WTC11 (cell line): ENCODE measurements at regions not wholly inside any gene's neighbourhood (a gene's known extent, or its start where the extent isn't known, plus 50 kb on each side); places are given as distances from the start of the nearest gene placed in this dataset.

ENCODE experiments used
- ATAC-seq: fragments of 200-7000 bp; cut with Tn5 transposase; 2 replicates; pipeline ENCODE4 v1.10.0; 2021; ENCODE audit warnings: mild to moderate bottlenecking, moderate library complexity
- CTCF ChIA-PET: fragments of 300-600 bp; sonication (Branson Sonifier 250); formaldehyde crosslinking; loops from one replicate; lab custom pipeline; 2021; ENCODE audit warnings: antibody characterized with exemption; lab: Charles Lee
- POLR2A ChIA-PET: fragments of 350-600 bp; sonication (Branson Sonifier 250); formaldehyde crosslinking; loops from one replicate; lab custom pipeline; 2021; ENCODE audit warnings: antibody characterized with exemption; lab: Charles Lee
- DNase-seq: peaks from one replicate; pipeline ENCODE4 v3.0.0; 2021; ENCODE audit warnings: low spot score
- H3K27ac Mint-ChIP-seq: 2 replicates; pipeline ENCODE4 v1.8.0; 2021; ENCODE audit warnings: mixed read lengths
- H3K27me3 Mint-ChIP-seq: 2 replicates; pipeline ENCODE4 v1.8.0; 2021; ENCODE audit warnings: low read depth, mild to moderate bottlenecking, moderate library complexity, mixed read lengths
- H3K36me3 Mint-ChIP-seq: 2 replicates; pipeline ENCODE4 v1.8.0; 2021; ENCODE audit warnings: mixed read lengths
- H3K4me1 Mint-ChIP-seq: 2 replicates; pipeline ENCODE4 v1.8.0; 2022; ENCODE audit warnings: mixed read lengths
- H3K4me3 Mint-ChIP-seq: 2 replicates; pipeline ENCODE4 v1.8.0; 2021; ENCODE audit warnings: mild to moderate bottlenecking, moderate library complexity, mixed read lengths
- H3K9me3 Mint-ChIP-seq: 2 replicates; pipeline ENCODE4 v1.8.0; 2021; ENCODE audit warnings: mixed read lengths
- ATF2 ChIP-seq: sonication (generic); formaldehyde crosslinking; IDR thresholded peaks from 2 replicates; pipeline ENCODE4 v1.8.1; 2022; ENCODE audit warnings: low read depth, missing genetic modification reagents, borderline replicate concordance
- CDX4 ChIP-seq: fragments of 250-450 bp; sonication (Bioruptor Pico); IDR thresholded peaks from 2 replicates; pipeline ENCODE4 v1.9.0; 2021; ENCODE audit warnings: moderate library complexity, mild to moderate bottlenecking, inconsistent platforms, borderline replicate concordance
- CTCF ChIP-seq: fragments of 200-600 bp; IDR thresholded peaks from 2 replicates; pipeline ENCODE4 v1.8.0; 2022; ENCODE audit warnings: antibody characterized with exemption
- E2F5 ChIP-seq: sonication (generic); formaldehyde crosslinking; IDR thresholded peaks from 2 replicates; pipeline ENCODE4 v1.8.1; 2022; ENCODE audit warnings: mild to moderate bottlenecking, moderate library complexity, missing genetic modification reagents
- FOXP4 ChIP-seq: sonication (generic); formaldehyde crosslinking; IDR thresholded peaks from 2 replicates; pipeline ENCODE4 v1.8.0; 2022; ENCODE audit warnings: mild to moderate bottlenecking, missing genetic modification reagents
- IRF1 ChIP-seq: sonication (generic); formaldehyde crosslinking; IDR thresholded peaks from 2 replicates; pipeline ENCODE4 v1.8.0; 2023; ENCODE audit warnings: missing genetic modification reagents
- NFATC4 ChIP-seq: fragments of 250-450 bp; sonication (Bioruptor Pico); IDR thresholded peaks from 2 replicates; pipeline ENCODE4 v1.9.0; 2021; ENCODE audit warnings: mild to moderate bottlenecking
- NR1H2 ChIP-seq: sonication (generic); formaldehyde crosslinking; IDR thresholded peaks from 2 replicates; pipeline ENCODE4 v1.9.0; 2021; ENCODE audit warnings: mild to moderate bottlenecking, moderate library complexity, missing genetic modification reagents
- NR2C2 ChIP-seq: sonication (generic); formaldehyde crosslinking; IDR thresholded peaks from 2 replicates; pipeline ENCODE4 v1.8.0; 2022; ENCODE audit warnings: mild to moderate bottlenecking, missing genetic modification reagents
- OVOL2 ChIP-seq: fragments of 250-450 bp; sonication (Bioruptor Pico); IDR thresholded peaks from 2 replicates; pipeline ENCODE4 v1.9.0; 2021; ENCODE audit warnings: mild to moderate bottlenecking, borderline replicate concordance
- PRDM15 ChIP-seq: sonication (generic); formaldehyde crosslinking; IDR thresholded peaks from 2 replicates; pipeline ENCODE4 v1.8.0; 2022; ENCODE audit warnings: missing genetic modification reagents
- SP1 ChIP-seq: sonication (generic); formaldehyde crosslinking; conservative IDR thresholded peaks from 2 replicates; pipeline ENCODE4 v1.8.1; 2022; ENCODE audit warnings: missing genetic modification reagents
- TEAD1 ChIP-seq: sonication (generic); formaldehyde crosslinking; IDR thresholded peaks from 2 replicates; pipeline ENCODE4 v1.8.0; 2022; ENCODE audit warnings: mild to moderate bottlenecking, missing genetic modification reagents
- ZNF425 ChIP-seq: fragments of 250-450 bp; sonication (Bioruptor Pico); conservative IDR thresholded peaks from 2 replicates; pipeline ENCODE4 v1.9.0; 2021; ENCODE audit warnings: mild to moderate bottlenecking
- ZNF512 ChIP-seq: sonication (generic); formaldehyde crosslinking; IDR thresholded peaks from 2 replicates; pipeline ENCODE4 v1.8.1; 2022; ENCODE audit warnings: missing genetic modification reagents, borderline replicate concordance
- ZSCAN18 ChIP-seq: fragments of 250-450 bp; sonication (Bioruptor Pico); IDR thresholded peaks from 2 replicates; pipeline ENCODE4 v2.1.2; 2022; ENCODE audit warnings: mild to moderate bottlenecking, moderate library complexity

GRCh38 chr6:88520017-88520338 is 353.8 kb upstream of the CNR1 start (continued):
- no peak for TF ChIP-seq ZNF512 (CRISPR knock-in tag)
- TF ChIP-seq NR2C2: no peak
- TF ChIP-seq PRDM15 (CRISPR knock-in tag): no peak
- TF ChIP-seq SP1 (CRISPR knock-in tag): no peak
- TF ChIP-seq OVOL2 (CRISPR knock-in tag): no peak
- TF ChIP-seq CTCF: no peak
- TF ChIP-seq NR1H2 (CRISPR knock-in tag): no peak
- TF ChIP-seq CDX4 (CRISPR knock-in tag): no peak
- no peak for TF ChIP-seq ZSCAN18 (CRISPR knock-in tag)

- ChIA-PET POLR2A (no interaction called here), CTCF (no interaction called here)
- H3K9me3 Mint-ChIP-seq: peaks cover 13% of the 10 kb centered on the region
- H3K27me3 Mint-ChIP-seq: no peaks in the 10 kb centered on the region
- H3K4me1 Mint-ChIP-seq: 0 out of 2 replicates have a peak, but pooled peaks cover 3% of the 10 kb centered on the region
- no peak overlapping the region for H3K4me3 Mint-ChIP-seq
- ATAC-seq (no peak), DNase-seq (no peak)
- no peak overlapping the region for H3K27ac Mint-ChIP-seq
- H3K36me3 Mint-ChIP-seq: peaks cover 5% of the 10 kb centered on the region
- no peak for TF ChIP-seq FOXP4 (CRISPR knock-in tag)
- TF ChIP-seq IRF1 (CRISPR knock-in tag): no peak
- TF ChIP-seq CDX4 (CRISPR knock-in tag): no peak
- TF ChIP-seq ATF2 (CRISPR knock-in tag): no peak
- TF ChIP-seq NFATC4 (CRISPR knock-in tag): no peak
- TF ChIP-seq TEAD1 (CRISPR knock-in tag): no peak
- no peak for TF ChIP-seq OVOL2 (CRISPR knock-in tag)
- TF ChIP-seq E2F5 (CRISPR knock-in tag): no peak
- TF ChIP-seq ZNF425: no peak
- TF ChIP-seq NR2C2: no peak
Observed at GRCh38 chr6:88519301-88520016, 353.3 kb upstream of the CNR1 start.
